ENCODE measurements at regions not wholly inside any gene's neighbourhood (a gene's known extent, or its start where the extent isn't known, plus 50 kb on each side); places are given as distances from the start of the nearest gene placed in this dataset.
"Not testable (repeated sequence)": the region's sequence is repeated elsewhere in the genome, so short reads cannot be mapped to it uniquely, and the experiment has no call there.

- BruUV-seq (replicated peaks), result no TSS peak
- Histone ChIP-seq H2AFZ (ENCODE audit: low read length) (0 out of 2 replicates have a peak overlapping the region, but pooled peaks have one; percentile 28), H3K4me3 (ENCODE audit: low read length) (no peak overlapping the region), H3K79me2 (ENCODE audit: low read length) (no peaks in the 10 kb centered on the region), H3F3A (ENCODE audit: low read length, unreplicated experiment) (no peaks in the 10 kb centered on the region), H3K9me2 (replicated peaks; ENCODE audit: low read length) (no peaks in the 10 kb centered on the region), H4K20me1 (ENCODE audit: low read length) (no peaks in the 10 kb centered on the region), H3K36me3 (ENCODE audit: low read depth, low read length) (no peaks in the 10 kb centered on the region), H3K4me2 (ENCODE audit: low read length) (0 out of 2 replicates have a peak overlapping the region, but pooled peaks have one; percentile 28), H3K27ac (ENCODE audit: low read length) (peak overlapping the region; percentile 65), H3K9ac (ENCODE audit: low read length) (no peak overlapping the region; the same call in 1 of the 2 replicates), H3K4me1 (ENCODE audit: insufficient read depth, low read length) (peaks cover 21% of the 10 kb centered on the region), H3K9me3 (ENCODE audit: low read length) (no peaks in the 10 kb centered on the region), H3K27me3 (ENCODE audit: low read length) (no peaks in the 10 kb centered on the region)
- TF ChIP-seq CTCF (conservative IDR thresholded peaks at IDR 0.05; ENCODE audit: low read depth, low read length) (no peak), EZH2 (IDR thresholded peaks at IDR 0.05; ENCODE audit: low read length, unreplicated experiment) (no peak), EZH2phosphoT487 (IDR thresholded peaks at IDR 0.05; ENCODE audit: borderline replicate concordance, low read length) (no peak)
- intact Hi-C loops (cut with micrococcal nuclease), result no loop called here
- ChIA-PET CTCF (no interaction called here), POLR2A (ENCODE audit: unreplicated experiment) (interaction anchor here (1.0 kb wide), 1 partner anchor 372 kb away, joined by 4 read pairs; no protein-coding TSS in a partner anchor)
- ATAC-seq (peak; percentile 78), DNase-seq (peak; percentile 40)
Observed at GRCh38 chr18:65606551-65607130, 144.2 kb upstream of the CDH7 start.

GRCh38 chr18:65605352-65605751 is 145.5 kb upstream of the CDH7 start:
- H3K27me3 ChIP-seq (ENCODE audit: low read length); H3K4me2 ChIP-seq (ENCODE audit: low read length); H3K9me2 ChIP-seq (replicated peaks; ENCODE audit: low read length); DNase-seq; H3K27ac ChIP-seq (ENCODE audit: low read length); H3K9ac ChIP-seq (ENCODE audit: low read length); H3F3A ChIP-seq (ENCODE audit: low read length, unreplicated experiment); CTCF ChIA-PET; H3K4me3 ChIP-seq (ENCODE audit: low read length); H3K36me3 ChIP-seq (ENCODE audit: low read depth, low read length); H3K9me3 ChIP-seq (ENCODE audit: low read length); ATAC-seq; intact Hi-C loops (cut with micrococcal nuclease); POLR2A ChIA-PET (ENCODE audit: unreplicated experiment); H2AFZ ChIP-seq (ENCODE audit: low read length); BruUV-seq (replicated peaks); H4K20me1 ChIP-seq (ENCODE audit: low read length); H3K79me2 ChIP-seq (ENCODE audit: low read length): not testable (repeated sequence)
- H3K4me1 ChIP-seq (ENCODE audit: insufficient read depth, low read length), result peaks cover 21% of the 10 kb centered on the region

- H4K20me1 ChIP-seq (ENCODE audit: low read length), result no peaks in the 10 kb centered on the region
- no peak for ATAC-seq
- no peaks in the 10 kb centered on the region for H3F3A ChIP-seq (ENCODE audit: low read length, unreplicated experiment)
- no peak overlapping the region for H3K27ac ChIP-seq (ENCODE audit: low read length)
- no peak overlapping the region for H3K9ac ChIP-seq (ENCODE audit: low read length)
- CTCF ChIA-PET, result no interaction called here
- H3K27me3 ChIP-seq (ENCODE audit: low read length), result no peaks in the 10 kb centered on the region
- intact Hi-C loops (cut with micrococcal nuclease), result no loop called here
- BruUV-seq (replicated peaks), result no TSS peak
- H3K9me3 ChIP-seq (ENCODE audit: low read length), result no peaks in the 10 kb centered on the region
- TF ChIP-seq EZH2 (IDR thresholded peaks at IDR 0.05; ENCODE audit: low read length, unreplicated experiment) (no peak), CTCF (conservative IDR thresholded peaks at IDR 0.05; ENCODE audit: low read depth, low read length) (no peak)
- no peaks in the 10 kb centered on the region for H3K79me2 ChIP-seq (ENCODE audit: low read length)
- H3K4me1 ChIP-seq (ENCODE audit: insufficient read depth, low read length), result peaks cover 6% of the 10 kb centered on the region
- H3K36me3 ChIP-seq (ENCODE audit: low read depth, low read length), result no peaks in the 10 kb centered on the region
- no peak overlapping the region for H3K4me3 ChIP-seq (ENCODE audit: low read length)
- no peak overlapping the region for H2AFZ ChIP-seq (ENCODE audit: low read length)
- DNase-seq, result no peak
- H3K4me2 ChIP-seq (ENCODE audit: low read length), result no peak overlapping the region
- H3K9me2 ChIP-seq (replicated peaks; ENCODE audit: low read length), result no peaks in the 10 kb centered on the region
- POLR2A ChIA-PET (ENCODE audit: unreplicated experiment), result no interaction called here
Observed at GRCh38 chr18:65601775-65602174, 149.0 kb upstream of the CDH7 start.

Measured in PC-3 (cell line).